Thymus (tissue), 11 donors: ENCODE measurements at regions not wholly inside any gene's neighbourhood (a gene's known extent, or its start where the extent isn't known, plus 50 kb on each side); places are given as distances from the start of the nearest gene placed in this dataset.
"Not testable (repeated sequence)": the region's sequence is repeated elsewhere in the genome, so short reads cannot be mapped to it uniquely, and the experiment has no call there.

Experiments used
- DNase-seq, 9 donors: peaks; one replicate each; pipeline ENCODE4 v3.0.0-alpha.2; 2013; ENCODE audit warnings: low spot score in 9 of 9, low read depth in 6 of 9, missing footprints in 1 of 9
- H3K27ac ChIP-seq, 2 donors: one replicate each; pipeline ENCODE4 v1.5.1; 2013; ENCODE audit warnings: control low read depth in 1 of 2, low read depth in 1 of 2, low read length in 1 of 2, mild to moderate bottlenecking in 1 of 2, moderate library complexity in 1 of 2
- H3K27me3 ChIP-seq, 2 donors: one replicate each; pipeline ENCODE4 v1.5.1; 2013; ENCODE audit warnings: low read length in 1 of 2; ENCODE audit not compliant: control insufficient read depth in 2 of 2, insufficient read depth in 1 of 2
- H3K36me3 ChIP-seq, 2 donors: one replicate each; pipeline ENCODE4 v1.5.1; 2013; ENCODE audit warnings: low read length in 1 of 2, mild to moderate bottlenecking in 1 of 2, moderate library complexity in 1 of 2; ENCODE audit not compliant: control insufficient read depth in 2 of 2, insufficient read depth in 2 of 2
- H3K4me1 ChIP-seq, 2 donors: one replicate each; pipeline ENCODE4 v1.5.1; 2013; ENCODE audit warnings: low read length in 2 of 2; ENCODE audit not compliant: control insufficient read depth in 2 of 2, insufficient read depth in 2 of 2
- H3K4me3 ChIP-seq, 2 donors: one replicate each; pipeline ENCODE4 v1.5.1; 2013; ENCODE audit warnings: low read length in 2 of 2, control low read depth in 1 of 2, mild to moderate bottlenecking in 1 of 2
- H3K9me3 ChIP-seq, 2 donors: one replicate each; pipeline ENCODE4 v1.5.1; 2013; ENCODE audit warnings: low read length in 1 of 2, mild to moderate bottlenecking in 1 of 2; ENCODE audit not compliant: control insufficient read depth in 2 of 2, insufficient read depth in 1 of 2
- WGBS: extraction: QIAGEN DNeasy Blood & Tissue Kit; methylation state at CpG from one replicate; pipeline ENCODE4 v1.1.7; 2013; 5-methylcytosine and 5-hydroxymethylcytosine counted together
- donor health status: healthy.

- no peaks in the 10 kb centered on the region for H3K9me3 ChIP-seq
- no peaks in the 10 kb centered on the region for H3K36me3 ChIP-seq
- no peak overlapping the region for H3K27ac ChIP-seq
- H3K4me3 ChIP-seq = no peak overlapping the region
- H3K4me1 ChIP-seq = no peaks in the 10 kb centered on the region
- no peaks in the 10 kb centered on the region for H3K27me3 ChIP-seq
- no peak for DNase-seq
Measured at GRCh38 chr3:144963810-144964209, 992.2 kb downstream of the DIPK2A start.

- no peaks in the 10 kb centered on the region for H3K9me3 ChIP-seq
- 74% methylated on average over 2 of the region's 2 CpGs for WGBS
- no peak overlapping the region for H3K4me3 ChIP-seq
- H3K27ac ChIP-seq = no peak overlapping the region
- H3K36me3 ChIP-seq = no peaks in the 10 kb centered on the region
- no peaks in the 10 kb centered on the region for H3K4me1 ChIP-seq
- H3K27me3 ChIP-seq = no peaks in the 10 kb centered on the region
- DNase-seq = no peak
Measured at GRCh38 chr3:144966560-144966959, 994.9 kb downstream of the DIPK2A start.

GRCh38 chr3:144968750-144969350 lies 997.2 kb downstream of the DIPK2A start:
- Histone ChIP-seq H3K4me3 (no peak overlapping the region), H3K4me1 (no peaks in the 10 kb centered on the region), H3K36me3 (no peaks in the 10 kb centered on the region), H3K9me3 (no peaks in the 10 kb centered on the region), H3K27ac (no peak overlapping the region), H3K27me3 (no peaks in the 10 kb centered on the region)
- DNase-seq = no peak
- 94% methylated on average over 1 of the region's 1 CpG for WGBS

- not testable (repeated sequence) for H3K4me3 ChIP-seq, H3K4me1 ChIP-seq, H3K9me3 ChIP-seq, H3K27ac ChIP-seq, H3K27me3 ChIP-seq, H3K36me3 ChIP-seq, DNase-seq
- 97% methylated on average over 7 of the region's 7 CpGs for WGBS
Measured at GRCh38 chr3:144984481-144984880, 1012.9 kb downstream of the DIPK2A start.

- Histone ChIP-seq H3K4me1 (no peaks in the 10 kb centered on the region), H3K4me3 (no peak overlapping the region), H3K27me3 (no peaks in the 10 kb centered on the region), H3K9me3 (no peaks in the 10 kb centered on the region), H3K27ac (no peak overlapping the region), H3K36me3 (no peaks in the 10 kb centered on the region)
- 72% methylated on average over 2 of the region's 2 CpGs for WGBS
- no peak for DNase-seq
Measured at GRCh38 chr3:144989807-144990206, 1018.2 kb downstream of the DIPK2A start.

GRCh38 chr3:144995856-144996255 lies 1024.2 kb downstream of the DIPK2A start:
- no peak for DNase-seq
- Histone ChIP-seq H3K4me1 (no peaks in the 10 kb centered on the region), H3K4me3 (no peak overlapping the region), H3K36me3 (no peaks in the 10 kb centered on the region), H3K27me3 (no peaks in the 10 kb centered on the region), H3K27ac (no peak overlapping the region), H3K9me3 (peaks cover 0 to 2% of the 10 kb centered on the region in 2 donors)
- 94% methylated on average over 1 of the region's 1 CpG for WGBS

GRCh38 chr3:145005427-145005826 lies 1033.8 kb downstream of the DIPK2A start:
- no peak for DNase-seq
- no peaks in the 10 kb centered on the region for H3K36me3 ChIP-seq
- WGBS = 91% methylated on average over 4 of the region's 4 CpGs
- no peak overlapping the region for H3K27ac ChIP-seq
- H3K9me3 ChIP-seq = peaks cover 0 to 3% of the 10 kb centered on the region in 2 donors
- H3K4me3 ChIP-seq = no peak overlapping the region
- no peaks in the 10 kb centered on the region for H3K27me3 ChIP-seq
- H3K4me1 ChIP-seq = no peaks in the 10 kb centered on the region

- no peak overlapping the region for H3K4me3 ChIP-seq
- no peak overlapping the region for H3K27ac ChIP-seq
- no peaks in the 10 kb centered on the region for H3K9me3 ChIP-seq
- no peaks in the 10 kb centered on the region for H3K4me1 ChIP-seq
- no peaks in the 10 kb centered on the region for H3K27me3 ChIP-seq
- H3K36me3 ChIP-seq = no peaks in the 10 kb centered on the region
- WGBS = 95% methylated on average over 3 of the region's 3 CpGs
- no peak for DNase-seq
Measured at GRCh38 chr3:145006271-145006670, 1034.6 kb downstream of the DIPK2A start.

GRCh38 chr3:145013931-145014330 lies 1042.3 kb downstream of the DIPK2A start:
- H3K9me3 ChIP-seq = no peaks in the 10 kb centered on the region
- no peaks in the 10 kb centered on the region for H3K4me1 ChIP-seq
- no peak overlapping the region for H3K4me3 ChIP-seq
- no peak for DNase-seq
- WGBS = 92% methylated on average over 1 of the region's 1 CpG
- no peak overlapping the region for H3K27ac ChIP-seq
- no peaks in the 10 kb centered on the region for H3K36me3 ChIP-seq
- H3K27me3 ChIP-seq = no peaks in the 10 kb centered on the region

GRCh38 chr3:145015253-145015652 lies 1043.6 kb downstream of the DIPK2A start:
- 3% methylated on average over 1 of the region's 1 CpG for WGBS

More at GRCh38 chr3:145015253-145015652, 1043.6 kb downstream of the DIPK2A start:
- Histone ChIP-seq H3K9me3 (no peaks in the 10 kb centered on the region), H3K27me3 (no peaks in the 10 kb centered on the region), H3K36me3 (no peaks in the 10 kb centered on the region), H3K4me1 (no peaks in the 10 kb centered on the region), H3K27ac (no peak overlapping the region), H3K4me3 (no peak overlapping the region)
- no peak for DNase-seq
